Uterus (tissue), 3 donors: ENCODE measurements at regions not wholly inside any gene's neighbourhood (a gene's known extent, or its start where the extent isn't known, plus 50 kb on each side); places are given as distances from the start of the nearest gene placed in this dataset.

Experiments used
- DNase-seq, 2 donors: peaks; one replicate each; pipeline ENCODE4 v3.0.0-alpha.2; 2019 to 2020
- H3K27ac ChIP-seq, 2 donors: fragments of 200-600 bp; sonication (generic); 1 replicate in 1 of 2; 2 replicates in 1 of 2; pipeline ENCODE4 v1.5.1; 2016 to 2018
- H3K27me3 ChIP-seq, 2 donors: fragments of 200-600 bp; sonication (generic); one replicate each; pipeline ENCODE4 v1.5.1; 2018 to 2019; ENCODE audit warnings: control low read depth in 1 of 2
- H3K36me3 ChIP-seq, 2 donors: fragments of 200-600 bp; sonication (generic); one replicate each; pipeline ENCODE4 v1.5.1; 2019; ENCODE audit warnings: control low read depth in 1 of 2
- H3K4me1 ChIP-seq, 2 donors: fragments of 200-600 bp; sonication (generic); one replicate each; pipeline ENCODE4 v1.5.1; 2018 to 2019; ENCODE audit warnings: control low read depth in 1 of 2
- H3K4me3 ChIP-seq, 2 donors: fragments of 200-600 bp; sonication (generic); 1 replicate in 1 of 2; 2 replicates in 1 of 2; pipeline ENCODE4 v1.5.1; 2018 to 2019; ENCODE audit warnings: mild to moderate bottlenecking in 1 of 2
- H3K9me3 ChIP-seq, 2 donors: fragments of 200-600 bp; sonication (generic); one replicate each; pipeline ENCODE4 v1.5.1; 2019; ENCODE audit warnings: control low read depth in 1 of 2
- CTCF ChIP-seq, 4 experiments: fragments of 200-600 bp in 2 of 4; fragments of 450-650 bp in 2 of 4; sonication (generic) in 2 of 4; IDR thresholded peaks; one replicate each; pipeline ENCODE4 v1.5.1; 2016 to 2019; ENCODE audit warnings: antibody characterized with exemption in 4 of 4, mild to moderate bottlenecking in 2 of 4, moderate library complexity in 1 of 4
- POLR2A ChIP-seq, 2 donors: fragments of 450-650 bp; IDR thresholded peaks; one replicate each; pipeline ENCODE4 v1.6.1; 2016; ENCODE audit warnings: antibody characterized with exemption in 2 of 2, mild to moderate bottlenecking in 1 of 2, moderate library complexity in 1 of 2
- intact Hi-C: fragments of 100-400 bp; cut with DNase I; formaldehyde crosslinking; loops from one replicate; pipeline ENCODE4 v1.15.1; 2023; ENCODE audit warnings: low total_unique reads
- donor health status: DM: yes; HTN: yes; CAD: no.

GRCh38 chr18:47528343-47528742 is 276.9 kb upstream of the SKOR2 start:
- H3K4me3 ChIP-seq: no peak overlapping the region
- no peaks in the 10 kb centered on the region for H3K27me3 ChIP-seq
- no peaks in the 10 kb centered on the region for H3K36me3 ChIP-seq
- TF ChIP-seq POLR2A (IDR thresholded peaks at IDR 0.05) (no peak), CTCF (IDR thresholded peaks at IDR 0.05) (no peak)
- H3K27ac ChIP-seq: no peak overlapping the region
- H3K4me1 ChIP-seq: no peaks in the 10 kb centered on the region
- intact Hi-C loops: no loop called here
- DNase-seq: no peak
- no peaks in the 10 kb centered on the region for H3K9me3 ChIP-seq

GRCh38 chr18:47526147-47526546 is 274.7 kb upstream of the SKOR2 start:
- DNase-seq: no peak
- Histone ChIP-seq H3K27ac (no peak overlapping the region), H3K4me3 (no peak overlapping the region), H3K36me3 (no peaks in the 10 kb centered on the region), H3K27me3 (no peaks in the 10 kb centered on the region), H3K4me1 (no peaks in the 10 kb centered on the region), H3K9me3 (no peaks in the 10 kb centered on the region)
- intact Hi-C loops: no loop called here
- TF ChIP-seq POLR2A (IDR thresholded peaks at IDR 0.05): no peak
- TF ChIP-seq CTCF (IDR thresholded peaks at IDR 0.05): no peak

- no peaks in the 10 kb centered on the region for H3K4me1 ChIP-seq
- intact Hi-C loops: no loop called here
- DNase-seq: no peak
Observed at GRCh38 chr18:47522359-47522758, 270.9 kb upstream of the SKOR2 start.

GRCh38 chr18:47520263-47520662 is 268.8 kb upstream of the SKOR2 start:
- H3K36me3 ChIP-seq: no peaks in the 10 kb centered on the region
- intact Hi-C loops: no loop called here
- H3K9me3 ChIP-seq: no peaks in the 10 kb centered on the region
- H3K27ac ChIP-seq: no peak overlapping the region
- H3K4me3 ChIP-seq: no peak overlapping the region
- DNase-seq: no peak
- no peaks in the 10 kb centered on the region for H3K4me1 ChIP-seq
- no peak for TF ChIP-seq POLR2A (IDR thresholded peaks at IDR 0.05)
- no peak for TF ChIP-seq CTCF (IDR thresholded peaks at IDR 0.05)
- H3K27me3 ChIP-seq: no peaks in the 10 kb centered on the region

More at GRCh38 chr18:47522359-47522758, 270.9 kb upstream of the SKOR2 start:
- Histone ChIP-seq H3K4me3 (no peak overlapping the region), H3K36me3 (no peaks in the 10 kb centered on the region), H3K9me3 (no peaks in the 10 kb centered on the region), H3K27ac (no peak overlapping the region), H3K27me3 (no peaks in the 10 kb centered on the region)
- TF ChIP-seq CTCF (IDR thresholded peaks at IDR 0.05): no peak

DNA sequence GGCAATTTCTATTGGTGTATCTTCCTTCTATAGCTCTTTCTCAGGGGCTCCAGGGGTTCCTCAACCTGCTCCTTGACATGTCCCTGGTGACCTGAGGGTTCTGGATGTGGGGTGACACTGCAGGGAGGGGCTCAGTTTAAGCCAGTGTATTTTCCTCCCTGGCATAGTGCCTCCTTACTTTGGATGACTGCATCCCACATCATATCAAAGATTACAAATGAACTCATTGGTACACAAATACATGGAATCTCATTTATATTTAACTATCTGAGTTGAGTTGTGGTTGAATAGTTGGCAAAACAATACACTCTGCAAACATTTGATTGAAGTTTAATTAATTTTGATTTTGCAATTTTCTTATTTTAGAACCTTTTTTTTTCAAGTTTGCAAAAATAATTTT is 268.2 kb upstream of the SKOR2 start:
- H3K27ac ChIP-seq: no peak overlapping the region
- no peak overlapping the region for H3K4me3 ChIP-seq
- no peaks in the 10 kb centered on the region for H3K27me3 ChIP-seq
- no peaks in the 10 kb centered on the region for H3K9me3 ChIP-seq
- TF ChIP-seq POLR2A (IDR thresholded peaks at IDR 0.05) (no peak), CTCF (IDR thresholded peaks at IDR 0.05) (no peak)
- no peaks in the 10 kb centered on the region for H3K36me3 ChIP-seq
- intact Hi-C loops: no loop called here
- H3K4me1 ChIP-seq: no peaks in the 10 kb centered on the region
- no peak for DNase-seq
